LNCaP clone FGC (cell line): ENCODE measurements at regions not wholly inside any gene's neighbourhood (a gene's known extent, or its start where the extent isn't known, plus 50 kb on each side); places are given as distances from the start of the nearest gene placed in this dataset.

Experiments
- DNase-seq: peaks from one replicate; pipeline ENCODE4 v3.0.0-alpha.2; 2011; ENCODE audit warnings: low read depth
- H3K4me3 ChIP-seq: 2 replicates; pipeline ENCODE4 v1.5.1; 2011; ENCODE audit warnings: mild to moderate bottlenecking, low read depth, low read length, control low read depth
- CTCF ChIP-seq: IDR thresholded peaks from 2 replicates; pipeline ENCODE4 v1.5.1; 2012; ENCODE audit warnings: mild to moderate bottlenecking; ENCODE audit not compliant: control insufficient read depth, insufficient read depth; ENCODE audit errors: extremely low read depth

- no peak for DNase-seq
- TF ChIP-seq CTCF, result no peak
- no peak overlapping the region for H3K4me3 ChIP-seq
These were observed 823.8 kb downstream of the CDH11 start for GRCh38 chr16:64297863-64298600.

- no peak for TF ChIP-seq CTCF
- no peak overlapping the region for H3K4me3 ChIP-seq
- DNase-seq, result no peak
These were observed 826.4 kb downstream of the CDH11 start for GRCh38 chr16:64295466-64295865.

- H3K4me3 ChIP-seq, result no peak overlapping the region
- no peak for DNase-seq
- no peak for TF ChIP-seq CTCF
These were observed 828.9 kb downstream of the CDH11 start for GRCh38 chr16:64292953-64293352.

GRCh38 chr16:64292161-64292560 lies 829.7 kb downstream of the CDH11 start:
- TF ChIP-seq CTCF, result no peak
- DNase-seq, result no peak
- no peak overlapping the region for H3K4me3 ChIP-seq

GRCh38 chr16:64290461-64290860 lies 831.4 kb downstream of the CDH11 start:
- TF ChIP-seq CTCF, result no peak
- DNase-seq, result no peak
- H3K4me3 ChIP-seq, result no peak overlapping the region

GRCh38 chr16:64287655-64288528 lies 834.0 kb downstream of the CDH11 start:
- DNase-seq, result no peak
- no peak overlapping the region for H3K4me3 ChIP-seq
- TF ChIP-seq CTCF, result no peak
